GM19397 (cell line): ENCODE measurements at regions not wholly inside any gene's neighbourhood (a gene's known extent, or its start where the extent isn't known, plus 50 kb on each side); places are given as distances from the start of the nearest gene placed in this dataset.
"Not testable (repeated sequence)": the region's sequence is repeated elsewhere in the genome, so short reads cannot be mapped to it uniquely, and the experiment has no call there.

Experiments used
- ATAC-seq: cut with Tn5 transposase; IDR thresholded peaks from one replicate; pipeline ENCODE4 v1.9.1; 2021; ENCODE audit warnings: mild to moderate bottlenecking, moderate library complexity; ENCODE audit not compliant: unreplicated experiment

DNA sequence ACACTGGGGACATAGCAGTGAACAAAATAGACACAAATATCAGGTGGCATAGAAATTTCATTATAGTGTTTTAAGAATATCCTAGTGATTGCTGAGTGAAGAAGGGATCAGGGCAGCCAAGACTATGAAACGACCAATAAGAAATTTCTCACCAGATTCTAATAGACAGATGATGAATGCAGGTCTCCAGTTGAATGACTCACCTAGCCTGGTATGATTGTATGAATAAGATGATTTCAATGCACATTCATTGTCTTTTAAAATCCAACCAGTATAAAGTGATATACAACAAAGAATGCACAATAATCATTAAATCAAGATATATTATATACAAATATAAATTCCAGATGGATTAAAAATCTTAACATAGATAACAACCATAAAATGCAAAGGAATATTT, 124.5 kb upstream of the TENT5A start:
- no peak for ATAC-seq

DNA sequence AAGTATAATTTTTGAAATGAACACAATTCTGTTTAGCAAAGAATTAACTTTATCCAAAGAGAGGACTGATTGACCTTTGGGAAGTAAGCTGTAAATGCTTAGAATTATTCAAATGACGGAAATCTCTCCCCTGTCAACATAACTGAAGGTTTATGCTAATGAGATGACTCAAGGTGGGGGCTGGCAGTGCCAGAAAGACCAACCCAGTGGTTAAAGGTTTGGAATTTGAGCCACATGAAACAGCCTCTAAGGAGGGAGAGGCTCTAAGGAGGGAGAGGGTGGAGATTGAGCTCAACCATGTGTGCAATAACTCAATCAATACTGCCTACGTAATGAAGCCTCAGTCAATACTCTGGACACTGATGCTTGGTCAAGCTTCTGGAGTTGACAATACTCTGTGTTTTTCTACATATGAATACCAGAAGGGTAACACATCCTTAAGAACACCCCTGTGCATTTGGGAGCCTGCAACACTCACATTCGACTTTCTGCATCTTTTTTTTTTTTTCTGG, 123.4 kb upstream of the TENT5A start:
- no peak for ATAC-seq

DNA sequence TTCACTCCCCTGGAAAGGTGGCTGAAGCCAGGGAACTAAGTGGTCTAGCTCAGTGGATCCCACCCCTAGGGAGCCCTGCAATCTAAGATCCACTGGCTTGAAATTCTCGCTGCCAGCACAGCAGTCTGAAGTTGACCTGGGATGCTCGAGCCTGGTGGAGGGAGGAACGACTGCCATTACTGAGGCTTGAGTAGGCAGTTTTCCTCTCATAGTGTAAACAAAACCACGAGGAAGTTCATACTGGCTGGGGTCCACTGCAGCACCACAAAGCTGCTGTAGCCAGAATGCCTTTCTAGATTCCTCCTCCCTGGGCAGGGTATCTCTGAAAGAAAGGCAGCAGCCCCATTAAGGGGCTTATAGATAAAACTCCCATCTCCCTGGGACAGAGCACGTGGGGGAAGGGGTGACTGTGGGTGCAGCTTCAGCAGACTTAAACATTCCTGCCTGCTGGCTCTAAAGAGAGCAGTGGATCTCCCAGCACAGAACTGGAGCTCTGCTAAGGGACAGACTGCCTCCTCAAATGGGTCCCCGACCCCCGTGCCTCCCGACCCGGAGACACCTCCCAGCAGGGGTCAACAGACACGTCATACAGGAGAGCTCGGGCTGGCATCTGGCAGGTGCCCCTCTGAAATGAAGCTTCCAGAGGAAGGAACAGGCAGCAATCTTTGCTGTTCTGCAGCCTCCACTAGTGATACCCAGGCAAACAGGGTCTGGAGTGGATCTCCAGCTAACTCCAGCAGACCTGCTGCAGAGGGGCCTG, 117.4 kb upstream of the TENT5A start:
- ATAC-seq, result not testable (repeated sequence)

DNA sequence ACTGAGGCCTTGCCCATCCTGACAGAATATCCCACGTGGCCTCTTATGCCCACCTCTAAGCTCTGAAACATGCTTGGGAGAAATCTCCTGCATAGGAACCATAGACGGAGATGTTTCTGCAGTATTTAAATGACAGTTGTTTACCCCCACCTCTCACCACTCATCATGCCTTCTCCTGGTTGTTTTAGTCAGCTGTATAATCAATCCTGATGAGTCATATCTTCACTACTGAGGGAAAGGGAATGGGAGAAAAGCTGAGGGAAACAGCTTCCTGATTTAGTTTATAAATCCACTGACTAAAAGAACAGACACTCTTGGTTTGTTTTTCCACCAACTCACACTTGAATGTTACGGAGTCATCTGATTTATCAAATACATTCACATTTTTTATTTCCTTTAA, 113.2 kb upstream of the TENT5A start:
- ATAC-seq, result no peak

GRCh38 chr6:81864124-81864523, 111.6 kb upstream of the TENT5A start:
- ATAC-seq, result no peak

DNA sequence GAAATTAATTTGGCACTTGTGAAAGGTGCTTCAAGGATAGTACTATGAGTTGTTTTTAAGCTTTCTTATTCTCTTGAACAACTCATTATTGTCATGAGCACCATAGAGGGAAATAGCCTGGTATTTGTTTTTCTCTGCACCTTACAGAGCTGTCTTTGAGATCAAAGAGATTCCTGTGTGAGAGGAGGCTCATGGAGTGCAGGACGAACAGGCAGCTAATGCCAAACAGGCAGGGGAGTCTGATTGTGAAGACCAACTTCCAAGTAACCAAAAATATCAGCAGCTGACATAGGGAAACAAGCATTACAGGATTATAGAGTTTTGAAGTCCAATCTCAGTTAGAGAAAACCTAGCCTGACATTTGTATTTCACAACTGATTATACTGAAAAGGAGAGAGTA, 110.6 kb upstream of the TENT5A start:
- no peak for ATAC-seq

- no peak for ATAC-seq
These were observed 108.8 kb upstream of the TENT5A start for GRCh38 chr6:81861281-81861680.

DNA sequence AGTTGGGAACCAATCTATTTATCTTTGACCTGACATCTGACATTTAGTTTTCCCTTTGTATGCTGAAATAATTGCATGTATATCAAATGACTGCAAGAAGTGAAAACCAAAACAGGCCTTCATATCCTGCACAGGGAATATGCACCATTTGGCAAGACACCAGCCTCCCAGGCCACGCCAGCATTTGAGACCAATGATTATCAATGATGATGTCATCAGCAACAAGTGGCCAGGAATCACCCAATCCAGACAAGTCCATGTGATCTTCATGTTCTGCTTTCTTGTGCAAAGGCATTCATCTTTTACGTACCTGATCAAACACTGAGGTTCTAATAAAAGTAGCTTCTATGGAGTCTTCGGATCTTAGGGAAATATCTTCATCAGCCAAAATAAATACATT, 107.4 kb upstream of the TENT5A start:
- ATAC-seq, result no peak

- no peak for ATAC-seq
These were observed 105.3 kb upstream of the TENT5A start for GRCh38 chr6:81857812-81858211.

DNA sequence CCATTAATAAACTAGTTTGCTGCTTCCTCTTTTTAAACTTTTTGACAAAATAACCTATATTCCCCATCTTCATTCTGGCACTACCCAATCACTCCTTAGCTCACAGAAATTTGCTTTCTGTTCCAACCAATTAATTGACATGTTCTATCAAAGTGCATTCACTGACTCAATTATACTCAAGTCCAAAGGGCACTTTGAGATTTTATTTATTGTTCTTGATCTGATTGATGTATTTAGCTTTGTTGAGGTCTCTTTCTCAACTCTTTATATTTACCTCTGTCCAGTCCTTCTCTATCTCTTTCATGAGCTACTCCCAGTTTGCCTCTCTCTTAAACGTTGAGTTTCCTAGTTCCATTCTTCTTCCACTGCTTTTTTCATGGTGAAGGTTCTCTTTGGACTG, 104.4 kb upstream of the TENT5A start:
- no peak for ATAC-seq

DNA sequence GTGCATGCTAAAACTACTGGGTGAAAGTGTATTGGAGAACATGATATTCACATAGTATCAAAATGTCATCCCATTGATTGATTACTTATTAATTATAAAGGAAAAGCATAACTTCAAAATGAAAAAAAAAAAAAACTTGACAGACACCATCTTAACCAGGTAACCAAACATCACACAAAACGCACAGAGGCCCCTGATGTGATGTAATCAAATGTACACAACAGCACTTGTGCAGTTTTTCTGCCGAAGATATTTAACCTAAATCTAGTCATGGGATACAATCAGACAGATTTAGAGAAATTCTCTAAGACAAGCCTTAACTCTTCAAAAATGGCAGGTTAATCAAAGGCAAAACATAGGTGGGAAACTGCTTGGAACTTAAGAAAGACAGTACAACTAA, 102.0 kb upstream of the TENT5A start:
- ATAC-seq, result no peak

DNA sequence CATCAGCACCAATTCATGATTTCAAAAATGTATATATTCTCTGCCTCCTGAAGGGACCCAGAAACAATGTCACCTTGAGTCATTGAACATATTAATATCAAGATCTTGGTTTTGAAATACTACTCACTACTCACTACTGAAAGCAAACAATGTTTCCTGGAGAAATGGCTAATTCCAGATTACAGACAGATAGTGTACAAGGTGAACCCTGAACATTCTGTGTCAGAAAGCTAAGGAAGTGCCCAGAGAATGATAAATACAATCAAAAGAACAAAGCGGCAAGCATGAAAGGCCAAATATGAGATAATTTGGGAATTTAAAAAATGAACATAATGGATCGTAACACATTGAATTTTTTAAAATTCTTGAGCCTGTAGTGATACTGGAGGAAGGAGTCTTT, 101.5 kb upstream of the TENT5A start:
- ATAC-seq, result no peak

DNA sequence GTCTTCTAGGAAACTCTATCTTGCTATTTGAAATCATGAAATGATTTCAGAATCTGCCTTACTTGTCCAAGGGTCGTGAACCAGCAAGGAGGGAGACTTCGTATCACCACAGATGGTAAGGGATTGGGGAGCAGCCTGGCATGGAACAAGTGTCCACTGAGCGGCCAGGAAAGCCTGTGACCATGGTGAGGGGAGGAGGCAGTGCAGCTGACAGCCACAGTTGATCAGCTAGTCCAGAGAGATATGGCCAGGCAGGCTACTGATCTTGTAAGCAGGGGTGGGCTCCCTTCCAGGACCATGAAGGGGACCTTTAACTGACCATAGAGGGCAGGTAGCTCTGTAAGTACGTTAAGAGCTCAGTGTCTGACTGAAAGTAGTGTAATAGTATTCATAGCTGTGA, 96.8 kb upstream of the TENT5A start:
- no peak for ATAC-seq

DNA sequence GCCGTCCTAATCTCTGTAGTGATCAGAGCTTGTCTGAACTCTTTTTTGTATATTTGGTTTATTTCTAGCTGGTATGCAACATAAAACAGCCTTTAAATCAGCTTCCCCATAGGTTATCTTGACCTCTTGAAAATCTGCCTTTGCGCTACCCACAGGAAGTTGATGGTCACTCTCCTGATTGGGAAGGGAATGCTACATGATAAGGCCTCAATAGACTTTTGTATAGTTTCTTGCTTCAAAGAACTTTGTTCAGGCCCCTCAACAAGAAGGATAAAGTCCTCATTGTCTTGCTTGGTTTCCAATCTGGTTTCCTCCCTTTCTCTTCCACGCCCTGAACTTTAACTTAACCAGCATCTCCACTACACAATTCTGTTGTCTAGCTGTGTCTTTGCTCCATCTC, 95.4 kb upstream of the TENT5A start:
- ATAC-seq, result no peak

GRCh38 chr6:81844686-81845085, 92.2 kb upstream of the TENT5A start:
- ATAC-seq, result no peak

DNA sequence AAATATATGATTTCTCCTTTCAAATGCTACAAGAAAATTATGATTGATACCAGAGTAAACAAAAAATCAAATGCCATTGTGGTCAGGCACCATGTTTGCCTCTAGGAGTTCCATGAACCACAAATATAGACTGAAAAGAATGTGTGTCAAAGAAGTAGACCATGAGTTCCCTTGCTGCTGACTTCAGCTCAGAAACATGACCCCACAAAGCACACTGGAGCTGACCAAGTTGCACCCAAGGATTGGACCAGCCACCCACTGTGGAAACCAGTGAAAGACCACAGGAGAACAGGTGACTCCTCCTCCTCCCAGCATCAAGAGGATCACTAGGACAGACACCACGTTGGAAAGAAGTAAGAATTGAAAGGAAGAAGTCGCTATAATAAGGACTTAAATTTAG, 90.8 kb upstream of the TENT5A start:
- no peak for ATAC-seq

DNA sequence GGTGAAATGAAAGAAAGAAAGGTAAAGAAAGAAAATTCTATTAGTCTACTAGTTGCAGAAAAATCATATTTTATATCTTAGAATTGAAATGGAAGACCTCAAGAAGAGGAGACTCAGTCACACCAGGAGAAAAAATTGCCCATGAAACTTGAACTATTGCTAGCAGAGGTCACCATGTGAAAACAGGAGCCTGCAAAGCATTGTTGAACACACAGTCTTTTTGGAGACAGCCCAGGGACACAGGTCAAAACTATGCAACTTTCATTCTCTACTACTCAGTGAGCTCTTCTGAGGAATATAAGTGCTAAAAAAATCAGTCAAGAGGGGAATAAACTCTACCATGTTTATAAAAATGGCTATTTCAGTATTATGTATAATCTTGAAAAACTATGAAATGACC, 89.8 kb upstream of the TENT5A start:
- ATAC-seq, result no peak

- no peak for ATAC-seq
These were observed 86.4 kb upstream of the TENT5A start for GRCh38 chr6:81838724-81839426.

GRCh38 chr6:81838031-81838430, 85.5 kb upstream of the TENT5A start:
- no peak for ATAC-seq

GRCh38 chr6:81834141-81834681, 81.7 kb upstream of the TENT5A start:
- no peak for ATAC-seq

DNA sequence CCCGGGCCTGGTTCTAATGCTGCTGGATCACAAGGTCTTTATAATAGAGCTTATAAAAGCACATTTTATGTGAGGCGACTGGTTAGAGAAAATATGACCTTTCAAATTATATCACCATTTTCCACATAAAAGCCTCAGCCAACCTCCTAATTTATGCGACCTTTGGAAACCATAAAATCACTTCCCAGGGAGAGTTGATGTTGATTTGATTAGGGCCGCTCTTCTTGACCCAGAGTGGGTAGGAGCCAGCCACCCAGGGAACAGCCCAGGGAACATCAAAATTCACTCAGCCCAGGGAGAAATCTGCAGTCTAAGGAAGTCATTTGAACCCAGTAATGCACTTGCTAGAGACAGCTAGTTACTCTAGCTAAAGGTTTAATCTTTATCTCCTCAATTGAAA, 79.8 kb upstream of the TENT5A start:
- no peak for ATAC-seq

GRCh38 chr6:81831274-81831673, 78.8 kb upstream of the TENT5A start:
- no peak for ATAC-seq
